Stimulated activated CD4-positive, alpha-beta T cell treated with anti-CD3 and anti-CD28 coated beads, Interleukin-4, amount 100 ng/mL, for 24 hours (primary cell): ENCODE measurements at regions not wholly inside any gene's neighbourhood (a gene's known extent, or its start where the extent isn't known, plus 50 kb on each side); places are given as distances from the start of the nearest gene placed in this dataset.

Experiments
- DNase-seq: peaks from one replicate; pipeline ENCODE4 v3.0.0-alpha.2; 2020

GRCh38 chr9:4382722-4383317 is 83.0 kb upstream of the GLIS3 start:
- no peak for DNase-seq

GRCh38 chr9:4381744-4382143 is 81.9 kb upstream of the GLIS3 start:
- DNase-seq: no peak

GRCh38 chr9:4380406-4380805 is 80.5 kb upstream of the GLIS3 start:
- no peak for DNase-seq

- no peak for DNase-seq
Measured at GRCh38 chr9:4375424-4376200, 75.7 kb upstream of the GLIS3 start.

GRCh38 chr9:4371108-4371507 is 71.2 kb upstream of the GLIS3 start:
- DNase-seq: no peak

GRCh38 chr9:4370501-4370900 is 70.6 kb upstream of the GLIS3 start:
- no peak for DNase-seq

- peak; percentile 30 for DNase-seq
Measured at GRCh38 chr9:4366591-4367330, 66.9 kb upstream of the GLIS3 start.

GRCh38 chr9:4365055-4365454 is 65.2 kb upstream of the GLIS3 start:
- peak; percentile 15 for DNase-seq

GRCh38 chr9:4362281-4362680 is 62.4 kb upstream of the GLIS3 start:
- DNase-seq: no peak

- DNase-seq: no peak
Measured at GRCh38 chr9:4359016-4359415, 59.1 kb upstream of the GLIS3 start.

- DNase-seq: no peak
Measured at GRCh38 chr9:4357929-4358328, 58.1 kb upstream of the GLIS3 start.

- DNase-seq: no peak
Measured at GRCh38 chr9:4356306-4356705, 56.4 kb upstream of the GLIS3 start.

GRCh38 chr9:4353236-4353635 is 53.4 kb upstream of the GLIS3 start:
- no peak for DNase-seq

GRCh38 chr9:4349816-4350418 is 50.0 kb upstream of the GLIS3 start:
- DNase-seq: no peak
